Common myeloid progenitor, CD34-positive (primary cell): ENCODE measurements at regions not wholly inside any gene's neighbourhood (a gene's known extent, or its start where the extent isn't known, plus 50 kb on each side); places are given as distances from the start of the nearest gene placed in this dataset.

ENCODE experiments used
- CTCF ChIA-PET: fragments of 350-600 bp; sonication (Branson Sonifier 250); formaldehyde crosslinking; loops from one replicate; lab custom pipeline; 2021; ENCODE audit warnings: antibody characterized with exemption; lab: Charles Lee
- POLR2A ChIA-PET: fragments of 350-600 bp; sonication (Branson Sonifier 250); formaldehyde crosslinking; loops from one replicate; lab custom pipeline; 2021; ENCODE audit warnings: antibody characterized with exemption; lab: Charles Lee
- DNase-seq, 3 donors: peaks; one replicate each; pipeline versions ENCODE4 v3.0.0 to v3.0.0-alpha.2; 2013
- H3K27ac ChIP-seq, 2 experiments: 1 replicate in 1 of 2; 2 replicates in 1 of 2; pipeline ENCODE4 v1.7.0; 2013; ENCODE audit warnings: inconsistent platforms in 2 of 2, low read length in 2 of 2, mild to moderate bottlenecking in 2 of 2, low read depth in 1 of 2, moderate library complexity in 1 of 2; ENCODE audit not compliant: severe bottlenecking in 2 of 2, insufficient read depth in 1 of 2, poor library complexity in 1 of 2
- H3K27me3 ChIP-seq, 5 experiments: replicated peaks in 2 of 5; 1 replicate in 3 of 5; 2 replicates in 2 of 5; pipeline versions ENCODE4 v1.6.1 to v1.7.0; 2013; ENCODE audit warnings: low read length in 4 of 5, mild to moderate bottlenecking in 2 of 5, moderate library complexity in 2 of 5, inconsistent platforms in 1 of 5; ENCODE audit not compliant: insufficient read depth in 5 of 5, control insufficient read depth in 4 of 5
- H3K36me3 ChIP-seq, 4 experiments: 1 replicate in 2 of 4; 2 replicates in 2 of 4; pipeline versions ENCODE4 v1.6.1 to v1.7.0; 2013; ENCODE audit warnings: low read length in 3 of 4, control low read depth in 1 of 4, mild to moderate bottlenecking in 1 of 4; ENCODE audit not compliant: control insufficient read depth in 4 of 4, insufficient read depth in 4 of 4
- H3K4me1 ChIP-seq, 4 experiments: 1 replicate in 3 of 4; 2 replicates in 1 of 4; pipeline versions ENCODE4 v1.6.1 to v1.7.1; 2013; ENCODE audit warnings: low read length in 3 of 4, mild to moderate bottlenecking in 3 of 4, control low read depth in 1 of 4, inconsistent platforms in 1 of 4, moderate library complexity in 1 of 4; ENCODE audit not compliant: control insufficient read depth in 4 of 4, insufficient read depth in 4 of 4; ENCODE audit errors: control extremely low read depth in 1 of 4
- H3K4me3 ChIP-seq, 7 experiments: 1 replicate in 4 of 7; 2 replicates in 3 of 7; pipeline versions ENCODE4 v1.5.1 to v1.7.0; 2013; ENCODE audit warnings: mild to moderate bottlenecking in 7 of 7, low read length in 6 of 7, moderate library complexity in 6 of 7, inconsistent platforms in 2 of 7, low read depth in 2 of 7, control low read depth in 1 of 7; ENCODE audit not compliant: insufficient read depth in 4 of 7, control insufficient read depth in 1 of 7; ENCODE audit errors: extremely low read depth in 1 of 7
- H3K9me3 ChIP-seq, 5 experiments: 1 replicate in 4 of 5; 2 replicates in 1 of 5; pipeline versions ENCODE4 v1.6.1 to v1.7.1; 2013; ENCODE audit warnings: low read length in 4 of 5, mild to moderate bottlenecking in 2 of 5, inconsistent platforms in 1 of 5, low read depth in 1 of 5, moderate library complexity in 1 of 5; ENCODE audit not compliant: control insufficient read depth in 4 of 5, insufficient read depth in 2 of 5; ENCODE audit errors: control extremely low read depth in 1 of 5
- WGBS: methylation state at CpG from one replicate; pipeline ENCODE4 v1.1.5; 2013; ENCODE audit not compliant: insufficient coverage; 5-methylcytosine and 5-hydroxymethylcytosine counted together

DNA sequence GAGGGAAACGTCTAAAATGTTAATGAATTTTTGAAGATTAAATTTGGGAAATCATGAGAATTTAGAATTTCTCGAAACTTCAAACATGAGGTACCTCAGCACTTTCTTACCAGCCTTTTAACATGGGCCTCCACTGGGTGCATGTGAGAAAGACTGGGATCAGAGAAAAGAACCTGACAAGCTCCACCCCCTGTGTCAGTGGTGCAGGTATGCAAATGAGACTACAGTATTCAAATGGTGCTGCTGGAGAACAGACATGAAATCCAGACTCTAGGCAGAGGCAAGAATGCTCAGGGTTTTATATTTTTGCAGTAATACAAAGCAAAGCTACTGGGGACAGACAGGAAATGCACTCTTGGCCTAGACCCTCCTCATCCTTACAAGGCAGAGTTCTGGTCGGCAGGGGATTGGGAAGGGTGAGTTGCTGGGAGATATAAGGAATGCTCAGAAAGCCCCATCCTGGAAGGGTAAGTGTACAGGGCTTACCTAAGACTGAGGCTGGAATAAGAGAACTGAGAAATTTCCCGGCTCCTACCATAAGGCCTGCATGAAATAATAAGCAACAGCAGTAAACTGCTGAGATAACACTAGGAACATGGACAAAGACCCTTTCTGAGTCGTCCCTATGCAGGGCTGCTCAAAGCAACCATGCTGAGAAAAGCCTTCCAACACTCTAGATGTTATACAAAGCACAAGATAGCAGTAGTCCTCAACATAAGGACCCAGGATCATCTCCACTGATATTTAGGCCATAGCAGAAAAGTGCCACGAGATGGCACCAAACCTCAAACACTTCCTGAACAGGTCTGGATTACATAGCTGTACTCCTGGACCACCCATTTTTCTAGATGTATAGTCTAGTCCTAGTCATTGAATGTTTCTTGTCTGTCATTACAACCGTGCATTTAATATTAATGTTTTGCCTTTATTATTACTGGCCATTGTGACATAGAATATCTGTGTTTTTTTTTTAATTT lies 260.8 kb downstream of the RASSF9 start:
- POLR2A ChIA-PET, result no interaction called here
- H3K4me1 ChIP-seq, result peaks cover 0 to 2% (median 0%) of the 10 kb centered on the region in 4 experiments
- no peaks in the 10 kb centered on the region for H3K27me3 ChIP-seq
- H3K9me3 ChIP-seq, result no peaks in the 10 kb centered on the region
- DNase-seq, result peak; percentile 75 to 85 (median 78)
- H3K4me3 ChIP-seq, result no peak overlapping the region
- CTCF ChIA-PET, result interaction anchor here (0.7 to 7.2 kb wide), 30 partner anchors 11 to 376 kb away, joined by 3 to 136 read pairs (median 4); partner anchors contain the start of genes NTS and RASSF9
- WGBS, result 69% methylated on average over 5 of the region's 7 CpGs
- H3K36me3 ChIP-seq, result no peaks in the 10 kb centered on the region
- H3K27ac ChIP-seq, result no peak overlapping the region

DNA sequence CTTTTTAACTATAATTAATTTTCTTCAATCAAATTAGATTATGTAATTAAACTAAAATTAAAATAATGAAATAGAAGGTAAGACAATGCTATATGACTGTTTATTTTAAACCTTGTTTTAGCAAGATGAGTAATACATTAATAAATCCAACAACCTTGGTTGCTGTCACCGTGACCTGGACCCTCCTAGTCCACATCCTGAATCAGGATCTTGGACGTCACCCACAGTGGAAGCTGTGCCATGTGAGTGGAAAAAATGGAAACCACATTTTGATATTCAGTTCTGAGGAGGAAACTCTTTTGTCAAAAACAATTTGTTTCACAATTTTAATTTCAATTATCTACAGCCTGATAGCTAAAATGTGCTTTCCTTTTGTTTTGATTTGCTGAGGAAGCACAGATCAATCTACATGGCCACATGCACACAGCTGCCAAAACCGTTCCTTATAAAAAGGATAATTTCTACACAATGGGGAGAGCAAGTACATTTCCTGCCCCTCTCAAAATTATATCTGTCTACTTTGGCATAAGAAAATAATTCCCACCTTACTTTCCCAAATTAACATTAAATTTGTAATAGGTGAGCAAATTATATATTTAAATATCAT lies 255.5 kb downstream of the RASSF9 start:
- Histone ChIP-seq H3K27ac (no peak overlapping the region), H3K4me1 (peaks cover 0 to 5% (median 5%) of the 10 kb centered on the region in 4 experiments), H3K27me3 (no peaks in the 10 kb centered on the region), H3K9me3 (no peaks in the 10 kb centered on the region), H3K4me3 (peak overlapping the region in 1 of 7 experiments; percentile 23), H3K36me3 (no peaks in the 10 kb centered on the region)
- WGBS, result no CpG with 5 or more reads among the region's 3 CpGs
- peak; percentile 24 to 53 (median 50) for DNase-seq
- ChIA-PET CTCF (interaction anchor here (1.0 to 7.2 kb wide), 2 partner anchors 12 to 289 kb away, joined by 3 to 136 read pairs; partner anchors contain the start of gene NTS), POLR2A (no interaction called here)

DNA sequence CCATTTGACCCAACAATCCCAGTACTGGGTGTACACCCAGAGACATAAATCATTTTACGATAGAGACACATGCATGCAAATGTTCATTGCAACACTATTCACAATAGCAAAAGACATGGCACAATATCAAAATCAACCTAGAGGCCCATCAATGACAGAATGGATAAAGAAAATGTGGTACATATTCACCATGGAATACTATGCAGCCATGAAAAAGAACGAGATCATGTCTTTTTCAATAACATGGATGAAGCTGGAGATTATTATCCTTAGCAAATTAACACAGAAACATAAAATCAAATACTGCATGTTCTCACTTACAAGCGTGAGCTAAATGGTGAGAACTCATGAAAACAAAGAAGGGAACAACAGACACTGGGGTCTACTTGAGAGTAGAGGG lies 249.1 kb downstream of the RASSF9 start:
- ChIA-PET CTCF (interaction anchor here (0.7 to 1.3 kb wide), 3 partner anchors 9 to 235 kb away, joined by 3 to 4 read pairs (median 3); no protein-coding TSS in a partner anchor), POLR2A (no interaction called here)
- H3K27me3 ChIP-seq, result no peaks in the 10 kb centered on the region
- H3K36me3 ChIP-seq, result no peaks in the 10 kb centered on the region
- WGBS, result 100% methylated on average over 1 of the region's 3 CpGs
- H3K9me3 ChIP-seq, result no peaks in the 10 kb centered on the region
- DNase-seq, result no peak
- no peak overlapping the region for H3K27ac ChIP-seq
- H3K4me3 ChIP-seq, result no peak overlapping the region
- H3K4me1 ChIP-seq, result no peaks in the 10 kb centered on the region

DNA sequence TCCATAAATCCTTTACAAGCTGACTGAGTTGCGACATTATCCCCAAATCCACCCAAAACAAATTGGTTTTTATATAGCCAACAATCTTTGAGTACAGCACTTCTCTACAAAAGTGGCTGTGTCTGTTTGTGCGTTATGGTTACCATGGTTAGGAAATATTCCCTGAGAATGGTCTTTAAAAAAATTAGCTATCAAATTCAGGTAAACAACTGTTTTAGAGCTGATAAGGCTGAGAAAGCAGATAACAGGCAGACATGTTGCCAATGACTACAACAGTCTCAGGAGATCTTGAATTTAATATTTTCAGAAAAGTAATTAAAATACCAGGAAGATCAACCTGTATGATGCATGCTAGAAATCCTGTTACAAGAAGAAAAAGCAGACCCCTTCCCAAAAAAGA lies 248.0 kb downstream of the RASSF9 start:
- Histone ChIP-seq H3K4me3 (no peak overlapping the region), H3K36me3 (no peaks in the 10 kb centered on the region), H3K4me1 (no peaks in the 10 kb centered on the region), H3K27me3 (no peaks in the 10 kb centered on the region), H3K27ac (no peak overlapping the region), H3K9me3 (no peaks in the 10 kb centered on the region)
- CTCF ChIA-PET, result interaction anchor here (0.7 kb wide), 1 partner anchor 13 kb away, joined by 5 read pairs; no protein-coding TSS in a partner anchor
- 84% methylated on average over 2 of the region's 2 CpGs for WGBS
- peak in 2 of 3 donors; percentile 25 to 44 for DNase-seq
- POLR2A ChIA-PET, result no interaction called here

DNA sequence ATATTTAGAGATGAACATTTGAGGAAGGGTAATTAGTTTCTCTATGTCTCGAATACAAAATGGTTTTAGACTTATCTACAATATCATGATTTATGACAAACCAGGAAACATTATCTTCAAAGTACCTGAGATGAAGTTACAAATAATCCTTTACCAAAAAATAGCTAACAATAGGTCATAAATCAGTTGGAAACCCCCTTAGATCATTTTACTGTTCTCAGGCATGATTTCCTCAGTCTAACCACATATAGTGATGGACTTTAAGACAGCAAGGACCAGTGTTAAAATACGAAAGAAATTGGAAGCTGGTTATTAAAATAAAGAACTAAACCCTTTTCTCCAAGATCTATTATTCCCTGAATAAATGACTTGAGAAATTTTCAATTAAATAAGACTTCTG lies 235.4 kb downstream of the RASSF9 start:
- Histone ChIP-seq H3K27me3 (no peaks in the 10 kb centered on the region), H3K9me3 (peaks cover 0 to 10% (median 3%) of the 10 kb centered on the region in 5 experiments), H3K27ac (no peak overlapping the region), H3K36me3 (no peaks in the 10 kb centered on the region), H3K4me1 (peaks cover 3 to 20% (median 10%) of the 10 kb centered on the region in 4 experiments), H3K4me3 (no peak overlapping the region)
- DNase-seq, result peak in 2 of 3 donors; percentile 60 to 73
- WGBS, result no CpG with 5 or more reads among the region's 2 CpGs
- ChIA-PET CTCF (interaction anchor here (1.0 kb wide), 1 partner anchor 122 kb away, joined by 3 read pairs; no protein-coding TSS in a partner anchor), POLR2A (no interaction called here)

DNA sequence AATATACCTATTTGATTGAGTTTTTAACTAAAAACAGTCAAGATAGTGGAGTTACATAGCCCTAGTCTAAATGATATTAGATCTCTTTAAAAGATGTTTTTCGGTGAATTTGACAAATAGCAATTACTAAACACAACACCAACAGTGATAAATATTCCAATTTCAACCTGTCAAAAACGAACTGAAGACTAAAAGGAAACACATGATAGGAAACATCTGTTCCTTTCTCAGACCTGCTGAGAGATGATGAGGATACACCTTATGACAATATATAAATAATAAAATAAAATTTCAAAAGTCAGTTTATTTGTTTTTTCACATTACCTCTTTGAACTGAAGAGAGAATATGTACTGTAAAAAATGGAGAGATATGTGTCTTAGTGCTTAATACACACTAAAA lies 232.7 kb downstream of the RASSF9 start:
- H3K27me3 ChIP-seq, result no peaks in the 10 kb centered on the region
- POLR2A ChIA-PET, result no interaction called here
- peaks cover 0 to 4% (median 2%) of the 10 kb centered on the region in 5 experiments for H3K9me3 ChIP-seq

More for the DNA sequence above, 232.7 kb downstream of the RASSF9 start:
- WGBS, result no CpG with 5 or more reads among the region's 2 CpGs
- H3K4me1 ChIP-seq, result peaks cover 3 to 20% (median 10%) of the 10 kb centered on the region in 4 experiments
- H3K36me3 ChIP-seq, result no peaks in the 10 kb centered on the region
- peak overlapping the region; percentile 10 to 60 for H3K27ac ChIP-seq
- peak; percentile 38 to 94 (median 86) for DNase-seq
- CTCF ChIA-PET, result interaction anchor here (0.5 to 1.4 kb wide), 3 partner anchors 21 to 202 kb away, joined by 3 to 5 read pairs (median 3); no protein-coding TSS in a partner anchor
- no peak overlapping the region for H3K4me3 ChIP-seq
